Activated T-cell treated with anti-CD3 and anti-CD28 coated beads for 24 hours (primary cell): ENCODE measurements at regions not wholly inside any gene's neighbourhood (a gene's known extent, or its start where the extent isn't known, plus 50 kb on each side); places are given as distances from the start of the nearest gene placed in this dataset.
"Not testable (repeated sequence)": the region's sequence is repeated elsewhere in the genome, so short reads cannot be mapped to it uniquely, and the experiment has no call there.

Experiments
- DNase-seq: peaks from one replicate; pipeline ENCODE4 v3.0.0-alpha.2; 2020; ENCODE audit warnings: low read depth

- DNase-seq = no peak
Measured at GRCh38 chr1:60268451-60268850, 194.9 kb upstream of the C1orf87 start.

- DNase-seq = no peak
Measured at GRCh38 chr1:60265560-60266535, 192.3 kb upstream of the C1orf87 start.

- no peak for DNase-seq
Measured at GRCh38 chr1:60262701-60263100, 189.1 kb upstream of the C1orf87 start.

- no peak for DNase-seq
Measured at GRCh38 chr1:60257531-60257930, 184.0 kb upstream of the C1orf87 start.

- no peak for DNase-seq
Measured at GRCh38 chr1:60255565-60255964, 182.0 kb upstream of the C1orf87 start.

DNA sequence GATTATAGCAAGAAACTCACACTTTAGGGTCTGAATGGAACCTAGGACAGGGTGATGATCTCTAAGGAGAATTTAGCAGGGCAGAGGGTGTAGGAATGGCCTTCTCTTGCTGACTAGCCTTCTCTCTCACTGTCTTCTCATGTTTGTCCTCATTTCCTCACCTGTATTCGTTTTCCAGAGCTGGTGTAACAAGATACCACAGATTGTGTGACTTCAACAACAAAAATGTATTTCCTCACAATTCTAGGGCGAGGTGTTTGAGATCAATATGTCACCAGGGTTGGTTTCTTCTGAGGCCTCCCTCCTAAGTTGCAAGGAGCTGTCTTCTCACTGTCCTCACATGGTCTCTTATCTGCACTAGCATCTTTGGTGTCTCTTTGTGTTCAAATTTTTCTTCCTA, 177.9 kb upstream of the C1orf87 start:
- no peak for DNase-seq

GRCh38 chr1:60247467-60247866, 173.9 kb upstream of the C1orf87 start:
- DNase-seq = not testable (repeated sequence)

GRCh38 chr1:60245324-60245723, 171.8 kb upstream of the C1orf87 start:
- DNase-seq = no peak

- no peak for DNase-seq
Measured at GRCh38 chr1:60244906-60245305, 171.3 kb upstream of the C1orf87 start.

DNA sequence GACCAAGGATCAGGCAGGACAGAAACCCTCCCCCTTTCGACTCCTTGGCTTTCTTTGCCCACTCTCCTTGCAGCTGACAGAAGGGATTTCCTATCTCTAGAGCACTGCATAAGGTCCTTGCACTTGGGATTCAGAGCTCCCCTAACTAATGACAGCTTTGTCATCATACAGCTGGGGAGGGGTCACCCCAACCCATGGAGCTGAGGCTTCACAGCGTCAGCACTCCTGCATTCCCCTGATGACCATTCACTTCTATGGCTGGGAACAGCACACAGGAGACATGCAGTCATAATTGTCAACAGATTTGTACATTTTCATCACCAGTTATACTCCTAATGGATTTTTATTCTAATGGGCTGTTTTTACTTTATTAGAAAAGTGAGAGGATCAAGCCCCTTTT, 161.7 kb upstream of the C1orf87 start:
- no peak for DNase-seq

DNA sequence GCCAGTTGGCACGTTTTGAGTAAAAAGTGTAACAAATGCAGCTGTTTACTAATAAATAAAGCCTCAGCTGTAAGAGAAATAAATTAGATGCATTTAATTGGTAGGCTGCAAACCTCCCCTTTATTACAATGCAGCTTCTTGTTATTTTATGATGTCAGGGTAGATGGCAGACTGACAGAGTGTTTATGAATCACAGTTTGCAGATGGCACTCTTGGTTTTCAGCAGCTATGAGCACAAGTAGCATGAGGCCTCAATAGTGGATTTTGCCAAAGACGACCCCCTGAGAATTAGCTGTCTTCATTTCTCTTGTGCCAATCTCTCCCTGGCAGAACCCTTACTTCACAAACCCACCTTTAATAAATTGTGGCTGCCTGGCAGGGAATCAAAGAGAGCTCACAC, 161.2 kb upstream of the C1orf87 start:
- DNase-seq = no peak

DNA sequence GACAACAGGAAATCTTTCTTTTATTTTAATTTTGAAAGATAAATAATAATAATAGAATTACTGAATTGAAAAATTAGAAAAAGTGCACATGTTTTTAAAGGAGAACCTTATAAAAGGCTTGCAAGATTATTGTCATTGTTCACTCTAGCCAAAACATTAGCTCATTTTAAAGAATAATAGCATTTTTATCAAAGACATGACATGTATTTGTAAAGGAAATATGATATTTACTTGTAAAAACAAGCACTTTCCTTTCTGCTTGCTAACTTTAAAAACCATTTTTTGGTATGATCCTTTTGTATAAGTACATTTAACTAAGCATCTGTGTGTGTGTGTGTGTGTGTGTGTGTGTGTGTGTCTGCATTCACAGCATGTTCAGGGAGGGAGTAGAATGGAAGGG, 156.3 kb upstream of the C1orf87 start:
- no peak for DNase-seq

DNA sequence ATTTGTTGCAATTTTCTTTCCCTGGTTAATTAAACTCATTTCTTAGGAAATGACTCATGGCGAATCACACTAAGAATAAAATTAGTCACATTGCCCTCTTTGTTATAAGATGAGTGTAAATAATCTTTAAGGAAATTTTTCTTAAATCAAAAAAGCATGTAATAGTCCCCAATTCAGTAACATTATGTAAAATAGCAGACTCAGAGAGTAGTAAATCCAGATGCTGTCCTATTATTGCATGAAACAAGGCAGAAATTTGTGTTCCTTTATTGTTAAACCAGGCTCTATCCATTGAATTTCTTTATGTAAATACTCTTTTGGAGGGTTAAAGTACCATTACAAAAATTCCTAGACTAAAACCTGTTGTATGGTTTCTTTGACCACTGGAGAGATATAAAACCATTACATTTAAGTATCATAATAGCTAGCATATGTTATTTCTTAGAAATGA, 154.5 kb upstream of the C1orf87 start:
- no peak for DNase-seq

DNA sequence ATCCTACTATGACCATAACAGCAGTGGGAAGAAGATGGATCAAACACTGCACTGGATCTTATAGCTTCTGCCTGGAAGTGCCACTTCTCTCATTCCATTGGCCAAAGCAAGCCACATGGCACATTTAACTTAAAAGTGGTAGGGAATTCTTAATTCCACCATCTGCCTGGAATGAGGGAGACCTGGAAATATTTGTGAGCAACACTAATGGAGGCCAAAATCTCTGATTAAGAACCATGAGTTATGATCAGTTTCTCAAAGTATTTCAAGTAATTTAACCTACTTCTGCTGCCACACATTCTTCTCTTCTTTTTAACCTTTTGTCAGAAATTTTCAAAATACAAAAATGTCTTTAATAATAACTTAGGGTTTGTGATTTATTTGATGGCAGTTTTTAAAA, 154.0 kb upstream of the C1orf87 start:
- DNase-seq = no peak

DNA sequence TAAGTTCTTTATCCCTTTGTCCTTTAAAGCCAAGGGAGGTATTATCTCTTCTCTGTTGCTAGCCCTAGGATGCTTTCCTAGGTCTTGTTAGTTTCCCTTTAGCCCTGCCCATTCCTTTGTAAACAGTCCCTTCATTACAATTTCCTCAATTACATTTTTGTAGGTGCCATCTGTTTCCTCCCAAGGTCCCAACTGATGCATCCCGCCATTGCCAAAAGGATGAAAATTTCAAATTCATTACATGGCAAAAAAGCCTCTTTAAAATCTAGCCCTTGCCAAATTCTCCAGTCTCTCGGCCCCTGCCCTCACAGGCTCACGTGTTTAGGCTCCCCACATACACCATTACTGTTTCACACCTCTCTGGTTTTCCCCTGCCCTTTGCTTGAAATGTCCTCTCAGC, 151.9 kb upstream of the C1orf87 start:
- DNase-seq = no peak

GRCh38 chr1:60224523-60224922, 151.0 kb upstream of the C1orf87 start:
- no peak for DNase-seq

- no peak for DNase-seq
Measured at GRCh38 chr1:60223158-60223557, 149.6 kb upstream of the C1orf87 start.

DNA sequence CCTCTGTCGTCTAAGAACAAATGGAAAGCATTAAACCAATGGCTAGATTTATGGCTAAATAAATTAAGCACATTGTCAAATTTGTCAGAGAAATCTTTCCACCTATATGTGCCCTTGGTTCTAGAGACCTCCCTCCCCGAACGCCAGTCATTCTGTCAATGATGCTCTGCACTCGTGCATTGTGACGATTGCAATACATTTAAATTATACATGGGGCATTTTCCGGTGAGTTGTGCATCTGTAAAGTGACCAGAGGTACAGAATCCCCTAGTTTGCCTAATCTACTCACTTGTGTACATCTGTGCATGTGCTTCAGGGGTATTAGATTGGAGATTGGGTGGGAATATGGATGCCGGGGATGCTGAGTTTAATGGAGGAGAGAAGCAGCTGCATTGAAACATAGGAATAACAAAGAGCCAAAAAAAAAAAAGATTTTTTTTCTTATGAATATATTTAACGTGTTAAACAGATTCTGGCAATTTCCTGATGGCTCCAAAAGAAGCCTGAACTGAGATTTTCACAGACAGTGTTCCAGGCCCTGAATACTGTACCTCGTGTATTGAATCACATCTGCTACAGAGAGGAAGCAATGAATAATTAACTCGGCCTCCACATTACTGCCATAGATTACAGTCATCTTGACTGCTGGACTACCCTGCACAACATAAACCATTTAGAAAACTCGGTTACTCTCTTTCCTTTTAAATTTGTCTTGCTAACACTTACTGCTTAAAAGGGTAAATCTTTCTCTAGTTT, 149.0 kb upstream of the C1orf87 start:
- no peak for DNase-seq

DNA sequence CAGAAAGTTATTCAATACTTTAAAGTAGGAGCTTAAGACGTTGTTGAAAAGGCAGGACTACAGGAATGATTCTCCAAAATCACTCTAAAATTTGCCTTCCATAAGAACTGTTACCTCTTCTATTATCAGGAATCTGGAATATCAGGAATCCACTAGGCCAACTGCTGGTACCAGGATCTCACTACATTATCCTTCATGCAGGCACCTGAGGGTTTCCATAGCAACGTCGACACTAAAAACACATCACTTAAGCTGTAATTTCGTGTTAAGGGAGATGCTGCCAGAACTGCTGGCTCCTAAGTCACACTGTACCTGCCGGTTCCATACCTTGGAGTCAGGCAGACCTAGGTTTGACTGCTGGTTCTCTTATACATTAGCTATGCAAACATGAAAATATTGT, 139.7 kb upstream of the C1orf87 start:
- no peak for DNase-seq

- DNase-seq = no peak
Measured at GRCh38 chr1:60196026-60196425, 122.5 kb upstream of the C1orf87 start.

DNA sequence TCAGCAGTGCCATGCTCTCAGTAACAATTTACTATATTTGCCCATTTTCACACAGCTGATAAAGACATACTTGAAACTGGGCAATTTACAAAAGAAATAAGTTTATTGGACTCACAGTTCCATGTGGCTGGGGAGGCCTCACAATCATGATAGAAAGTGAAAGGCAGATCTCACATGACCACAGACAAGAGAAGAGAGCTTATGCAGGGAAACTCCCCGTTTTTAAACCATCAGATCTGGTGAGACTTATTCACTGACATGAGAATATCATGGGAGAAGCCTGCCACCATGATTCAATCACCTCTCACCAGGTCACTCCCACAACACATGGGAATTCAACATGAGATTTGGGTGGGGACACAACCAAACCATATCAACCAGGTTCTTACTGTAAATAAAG, 112.1 kb upstream of the C1orf87 start:
- no peak for DNase-seq

DNA sequence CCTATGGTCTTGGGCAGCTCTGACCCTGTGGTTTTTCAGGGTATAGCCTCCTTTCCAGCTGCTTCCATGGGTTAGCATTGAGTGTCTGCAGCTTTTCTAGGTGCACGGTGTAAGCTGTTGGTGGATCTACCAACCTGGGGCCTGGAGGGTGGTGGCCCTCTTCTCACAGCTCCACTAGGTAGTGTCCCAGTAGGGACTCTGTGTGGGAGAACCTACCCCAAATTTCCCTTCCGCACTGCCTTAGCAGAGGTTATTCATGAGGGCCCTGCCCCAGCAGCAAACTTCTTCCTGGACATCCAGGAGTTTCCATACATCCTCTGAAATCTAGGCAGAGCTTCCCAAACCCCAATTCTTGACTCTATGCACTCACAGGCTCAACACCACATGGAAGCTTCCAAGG, 111.0 kb upstream of the C1orf87 start:
- DNase-seq = no peak
